ENCODE measurements at regions not wholly inside any gene's neighbourhood (a gene's known extent, or its start where the extent isn't known, plus 50 kb on each side); places are given as distances from the start of the nearest gene placed in this dataset.

DNA sequence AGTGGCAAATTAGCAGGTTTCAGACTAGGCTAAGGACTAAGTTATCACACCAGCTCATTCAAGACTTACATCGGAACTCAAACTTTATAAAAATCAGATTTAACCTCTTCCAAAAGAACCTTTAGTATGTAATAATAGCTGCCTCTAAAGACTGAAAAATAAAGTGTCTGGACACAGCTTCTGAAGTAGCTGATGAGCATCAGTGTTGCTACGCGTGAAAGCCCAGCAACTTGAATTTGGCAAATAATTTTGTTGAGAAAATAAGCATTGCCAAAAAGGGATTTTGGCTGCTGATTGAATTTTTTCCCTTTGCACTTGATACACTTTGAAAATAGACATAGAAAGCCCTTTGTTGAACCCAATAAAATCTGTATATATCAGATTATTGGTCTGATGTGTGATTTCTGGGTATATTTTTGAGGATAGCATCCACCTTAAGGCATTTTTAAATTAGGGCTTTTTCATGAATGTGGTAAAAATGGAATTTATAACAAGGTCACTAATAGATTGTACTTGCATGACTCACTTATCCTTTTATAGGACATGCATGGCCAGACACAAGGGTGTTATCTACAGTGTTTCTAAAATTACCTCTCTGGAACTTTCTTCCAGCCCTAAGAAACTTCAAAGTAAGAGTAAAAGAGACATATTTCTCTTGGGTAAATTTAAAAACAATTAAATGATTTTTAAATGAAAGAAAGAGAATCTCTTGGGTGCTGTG, 350.4 kb downstream of the TENT5A start:
- TF ChIP-seq, protein P1, sequence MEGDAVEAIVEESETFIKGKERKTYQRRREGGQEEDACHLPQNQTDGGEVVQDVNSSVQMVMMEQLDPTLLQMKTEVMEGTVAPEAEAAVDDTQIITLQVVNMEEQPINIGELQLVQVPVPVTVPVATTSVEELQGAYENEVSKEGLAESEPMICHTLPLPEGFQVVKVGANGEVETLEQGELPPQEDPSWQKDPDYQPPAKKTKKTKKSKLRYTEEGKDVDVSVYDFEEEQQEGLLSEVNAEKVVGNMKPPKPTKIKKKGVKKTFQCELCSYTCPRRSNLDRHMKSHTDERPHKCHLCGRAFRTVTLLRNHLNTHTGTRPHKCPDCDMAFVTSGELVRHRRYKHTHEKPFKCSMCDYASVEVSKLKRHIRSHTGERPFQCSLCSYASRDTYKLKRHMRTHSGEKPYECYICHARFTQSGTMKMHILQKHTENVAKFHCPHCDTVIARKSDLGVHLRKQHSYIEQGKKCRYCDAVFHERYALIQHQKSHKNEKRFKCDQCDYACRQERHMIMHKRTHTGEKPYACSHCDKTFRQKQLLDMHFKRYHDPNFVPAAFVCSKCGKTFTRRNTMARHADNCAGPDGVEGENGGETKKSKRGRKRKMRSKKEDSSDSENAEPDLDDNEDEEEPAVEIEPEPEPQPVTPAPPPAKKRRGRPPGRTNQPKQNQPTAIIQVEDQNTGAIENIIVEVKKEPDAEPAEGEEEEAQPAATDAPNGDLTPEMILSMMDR (IDR thresholded peaks at IDR 0.05; ENCODE audit: insufficient read depth, low read length, poor library complexity, severe bottlenecking), result no peak
- no peak for DNase-seq (ENCODE audit: low read depth)
- Histone ChIP-seq H3K36me3 (ENCODE audit: control insufficient read depth, insufficient read depth, low read length) (no peaks in the 10 kb centered on the region), H3K27me3 (ENCODE audit: control insufficient read depth, insufficient read depth, low read length) (no peaks in the 10 kb centered on the region), H3K4me3 (ENCODE audit: low read depth, low read length) (no peak overlapping the region)

DNA sequence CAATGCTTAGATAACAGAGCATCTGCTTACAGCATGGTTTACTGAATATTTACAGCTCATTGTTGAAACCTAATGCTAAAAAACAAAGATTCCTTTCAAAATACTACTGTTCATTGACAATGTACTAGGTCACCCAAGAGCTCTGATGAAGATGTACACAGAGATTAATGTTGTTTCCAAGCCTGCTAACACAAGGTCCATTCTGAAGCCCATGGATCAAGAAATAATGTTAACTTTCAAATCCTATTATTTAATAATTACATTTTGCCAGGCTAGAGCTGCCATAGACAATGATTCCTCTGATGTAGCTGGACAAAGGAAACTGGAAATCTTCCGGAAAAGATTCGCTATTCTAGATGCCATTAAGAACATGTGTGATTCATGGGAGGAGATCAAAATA, 355.6 kb downstream of the TENT5A start:
- Histone ChIP-seq H3K27me3 (ENCODE audit: control insufficient read depth, insufficient read depth, low read length) (no peaks in the 10 kb centered on the region), H3K4me3 (ENCODE audit: low read depth, low read length) (no peak overlapping the region), H3K36me3 (ENCODE audit: control insufficient read depth, insufficient read depth, low read length) (no peaks in the 10 kb centered on the region)
- DNase-seq (ENCODE audit: low read depth), result no peak
- TF ChIP-seq, protein P1 (IDR thresholded peaks at IDR 0.05; ENCODE audit: insufficient read depth, low read length, poor library complexity, severe bottlenecking), result no peak

DNA sequence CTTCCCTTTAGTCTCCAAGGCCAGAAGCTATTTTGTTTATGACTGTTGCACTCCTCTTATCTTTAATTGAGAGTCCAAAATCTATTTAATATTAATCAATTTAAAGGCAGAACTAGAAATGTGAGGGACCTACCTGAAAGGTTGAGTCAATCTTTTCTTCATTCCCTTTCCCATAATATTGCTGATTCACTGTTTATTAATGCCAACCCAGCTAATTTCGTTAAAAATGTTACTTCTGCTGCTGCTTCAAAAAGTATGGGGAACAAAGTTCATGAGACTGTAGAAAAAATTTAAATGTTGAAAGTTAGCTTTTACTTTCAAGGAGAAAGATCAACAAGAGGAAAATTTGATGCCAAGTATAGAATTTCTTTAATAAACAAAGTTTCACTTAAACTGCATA, 365.3 kb downstream of the TENT5A start:
- DNase-seq (ENCODE audit: low read depth), result no peak
- Histone ChIP-seq H3K27me3 (ENCODE audit: control insufficient read depth, insufficient read depth, low read length) (no peaks in the 10 kb centered on the region), H3K4me3 (ENCODE audit: low read depth, low read length) (no peak overlapping the region), H3K36me3 (ENCODE audit: control insufficient read depth, insufficient read depth, low read length) (no peaks in the 10 kb centered on the region)
- TF ChIP-seq, protein P1 (IDR thresholded peaks at IDR 0.05; ENCODE audit: insufficient read depth, low read length, poor library complexity, severe bottlenecking), result no peak

DNA sequence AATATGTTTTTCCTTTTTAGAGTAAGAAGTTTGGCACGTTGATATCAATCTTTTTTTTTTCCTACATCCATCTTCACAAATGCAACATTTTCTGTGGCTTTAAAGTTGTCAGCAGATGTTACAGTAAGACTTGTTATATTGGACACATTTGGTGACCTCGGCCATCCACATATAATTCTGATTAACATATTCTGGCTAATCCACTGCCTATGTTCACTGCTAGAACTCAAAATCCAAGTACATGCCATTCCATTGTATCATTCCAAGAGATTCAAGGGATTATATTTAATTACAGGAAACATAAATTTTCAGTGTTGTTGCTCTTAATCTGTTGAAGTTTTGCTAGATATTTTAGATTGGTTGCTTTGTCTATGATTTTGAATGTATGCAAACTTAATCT, 367.6 kb downstream of the TENT5A start:
- no peaks in the 10 kb centered on the region for H3K27me3 ChIP-seq (ENCODE audit: control insufficient read depth, insufficient read depth, low read length)
- no peak overlapping the region for H3K4me3 ChIP-seq (ENCODE audit: low read depth, low read length)
- no peak for DNase-seq (ENCODE audit: low read depth)
- TF ChIP-seq, protein P1 (IDR thresholded peaks at IDR 0.05; ENCODE audit: insufficient read depth, low read length, poor library complexity, severe bottlenecking), result no peak
- no peaks in the 10 kb centered on the region for H3K36me3 ChIP-seq (ENCODE audit: control insufficient read depth, insufficient read depth, low read length)

DNA sequence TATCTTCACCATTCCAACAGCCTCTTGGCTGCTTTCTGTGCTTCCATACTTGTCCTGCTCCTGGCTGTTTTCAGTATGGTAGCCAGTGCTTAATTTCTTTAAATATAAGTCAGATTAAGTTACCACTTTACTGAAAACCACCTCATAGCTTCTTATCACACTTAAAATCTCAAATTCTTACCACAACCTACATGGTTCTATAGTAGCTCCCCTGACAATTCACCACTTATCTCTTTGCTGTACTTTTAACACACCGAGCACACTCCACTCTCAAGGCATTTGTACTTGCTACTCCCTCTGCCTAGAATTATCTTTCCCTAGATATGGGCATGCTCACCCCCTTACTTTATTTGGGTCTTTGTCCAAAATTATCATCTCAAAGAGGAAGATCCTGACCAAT, 369.0 kb downstream of the TENT5A start:
- Histone ChIP-seq H3K4me3 (ENCODE audit: low read depth, low read length) (no peak overlapping the region), H3K36me3 (ENCODE audit: control insufficient read depth, insufficient read depth, low read length) (no peaks in the 10 kb centered on the region), H3K27me3 (ENCODE audit: control insufficient read depth, insufficient read depth, low read length) (no peaks in the 10 kb centered on the region)
- DNase-seq (ENCODE audit: low read depth), result no peak
- TF ChIP-seq, protein P1 (IDR thresholded peaks at IDR 0.05; ENCODE audit: insufficient read depth, low read length, poor library complexity, severe bottlenecking), result no peak

DNA sequence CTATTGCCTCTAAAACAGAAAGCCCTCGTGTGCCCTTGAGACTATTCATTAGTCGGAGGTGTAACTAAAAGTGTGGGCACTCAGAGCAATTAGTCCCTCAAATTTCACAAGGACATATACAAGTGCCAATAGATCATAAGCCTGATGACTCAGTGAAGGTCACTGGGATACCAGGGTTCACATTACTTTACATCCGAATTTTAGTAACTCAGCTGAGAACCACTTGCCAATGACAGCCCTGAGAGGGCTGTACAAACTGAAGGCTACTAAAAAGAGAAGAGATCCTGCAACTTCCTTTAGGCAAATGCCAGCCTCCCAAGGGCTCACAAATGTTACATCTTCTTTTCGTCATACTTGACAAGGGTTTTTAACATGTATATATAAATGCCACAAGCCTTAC, 369.6 kb downstream of the TENT5A start:
- TF ChIP-seq, protein P1 (IDR thresholded peaks at IDR 0.05; ENCODE audit: insufficient read depth, low read length, poor library complexity, severe bottlenecking), result no peak
- Histone ChIP-seq H3K4me3 (ENCODE audit: low read depth, low read length) (no peak overlapping the region), H3K27me3 (ENCODE audit: control insufficient read depth, insufficient read depth, low read length) (no peaks in the 10 kb centered on the region), H3K36me3 (ENCODE audit: control insufficient read depth, insufficient read depth, low read length) (no peaks in the 10 kb centered on the region)
- DNase-seq (ENCODE audit: low read depth), result no peak
